Sigmoid colon (tissue), 6 donors: ENCODE measurements at regions not wholly inside any gene's neighbourhood (a gene's known extent, or its start where the extent isn't known, plus 50 kb on each side); places are given as distances from the start of the nearest gene placed in this dataset.

Source experiments
- DNase-seq: peaks from one replicate; pipeline ENCODE4 v3.0.0-alpha.2; 2019
- H3K27ac ChIP-seq, 4 donors: fragments of 200-600 bp; sonication (generic); one replicate each; pipeline ENCODE4 v1.5.1; 2016 to 2019; ENCODE audit warnings: mild to moderate bottlenecking in 1 of 4
- H3K27me3 ChIP-seq, 3 donors: fragments of 200-600 bp; sonication (generic); one replicate each; pipeline ENCODE4 v1.5.1; 2019; ENCODE audit warnings: mild to moderate bottlenecking in 1 of 3
- H3K36me3 ChIP-seq, 4 donors: fragments of 200-600 bp; sonication (generic); one replicate each; pipeline ENCODE4 v1.5.1; 2016 to 2019
- H3K4me1 ChIP-seq, 4 donors: fragments of 200-600 bp; sonication (generic); one replicate each; pipeline ENCODE4 v1.5.1; 2017 to 2019
- H3K4me3 ChIP-seq, 4 donors: fragments of 200-600 bp; sonication (generic); one replicate each; pipeline ENCODE4 v1.5.1; 2017 to 2019; ENCODE audit warnings: mild to moderate bottlenecking in 2 of 4, moderate library complexity in 1 of 4
- H3K9me3 ChIP-seq, 4 donors: fragments of 200-600 bp in 3 of 4; sonication (generic) in 3 of 4; one replicate each; pipeline versions ENCODE4 v1.5.1 to v1.6.1; 2013 to 2019
- CTCF ChIP-seq, 4 experiments: fragments of 450-650 bp in 3 of 4; fragments of 200-600 bp in 1 of 4; IDR thresholded peaks; one replicate each; pipeline ENCODE4 v1.5.1; 2016 to 2019; ENCODE audit warnings: antibody characterized with exemption in 4 of 4, mild to moderate bottlenecking in 3 of 4, moderate library complexity in 2 of 4
- EP300 ChIP-seq, 4 donors: sonication (generic); formaldehyde crosslinking; IDR thresholded peaks; one replicate each; pipeline ENCODE4 v1.6.1; 2017; ENCODE audit warnings: antibody characterized with exemption in 4 of 4
- POLR2A ChIP-seq, 2 donors: fragments of 450-650 bp; IDR thresholded peaks; one replicate each; pipeline ENCODE4 v1.6.1; 2016; ENCODE audit warnings: antibody characterized with exemption in 2 of 2, mild to moderate bottlenecking in 2 of 2, moderate library complexity in 2 of 2
- POLR2AphosphoS5 ChIP-seq, 4 donors: sonication (generic); formaldehyde crosslinking; IDR thresholded peaks; one replicate each; pipeline ENCODE4 v1.6.1; 2017; ENCODE audit warnings: antibody characterized with exemption in 4 of 4
- WGBS, 2 donors: extraction: QIAGEN DNeasy Blood & Tissue Kit; methylation state at CpG; one replicate each; pipeline ENCODE4 v1.1.7; 2013; 5-methylcytosine and 5-hydroxymethylcytosine counted together
- intact Hi-C: fragments of 100-400 bp; cut with DNase I; formaldehyde crosslinking; loops from one replicate; pipeline ENCODE4 v1.15.1; 2023
- donor health status: healthy with polysubstance abuse.
- donor health status: healthy.

GRCh38 chr4:171042989-171043524 is 770.1 kb upstream of the GALNTL6 start:
- Histone ChIP-seq H3K36me3 (no peaks in the 10 kb centered on the region), H3K27me3 (no peaks in the 10 kb centered on the region), H3K9me3 (no peaks in the 10 kb centered on the region), H3K27ac (no peak overlapping the region), H3K4me3 (no peak overlapping the region), H3K4me1 (no peaks in the 10 kb centered on the region)
- 94 to 95% methylated on average over 46 of the region's 46 CpGs for WGBS, 2 donors
- intact Hi-C loops = no loop called here
- peak; percentile 59 for DNase-seq
- TF ChIP-seq POLR2AphosphoS5 (IDR thresholded peaks at IDR 0.05) (no peak), POLR2A (IDR thresholded peaks at IDR 0.05) (no peak)

- Histone ChIP-seq H3K36me3 (no peaks in the 10 kb centered on the region), H3K27ac (no peak overlapping the region), H3K9me3 (no peaks in the 10 kb centered on the region), H3K4me3 (no peak overlapping the region), H3K27me3 (no peaks in the 10 kb centered on the region), H3K4me1 (no peaks in the 10 kb centered on the region)
- intact Hi-C loops = no loop called here
- 86 to 87% methylated on average over 3 of the region's 3 CpGs for WGBS, 2 donors
- TF ChIP-seq EP300 (IDR thresholded peaks at IDR 0.05) = no peak
- TF ChIP-seq POLR2A (IDR thresholded peaks at IDR 0.05) = no peak
- no peak for DNase-seq
Observed at GRCh38 chr4:171035909-171036308, 777.3 kb upstream of the GALNTL6 start.

- WGBS, 2 donors = 70 to 72% methylated on average over 1 of the region's 1 CpG
- H3K27ac ChIP-seq = no peak overlapping the region
- no peaks in the 10 kb centered on the region for H3K4me1 ChIP-seq
- H3K9me3 ChIP-seq = peaks cover 0 to 3% (median 0%) of the 10 kb centered on the region in 4 donors
- intact Hi-C loops = no loop called here
- H3K4me3 ChIP-seq = no peak overlapping the region
- TF ChIP-seq POLR2A (IDR thresholded peaks at IDR 0.05) (no peak), EP300 (IDR thresholded peaks at IDR 0.05) (no peak), CTCF (IDR thresholded peaks at IDR 0.05) (no peak), POLR2AphosphoS5 (IDR thresholded peaks at IDR 0.05) (no peak)
- H3K36me3 ChIP-seq = no peaks in the 10 kb centered on the region
- DNase-seq = no peak
- H3K27me3 ChIP-seq = no peaks in the 10 kb centered on the region
Observed at GRCh38 chr4:171031338-171031737, 781.9 kb upstream of the GALNTL6 start.

GRCh38 chr4:171025776-171026175 is 787.4 kb upstream of the GALNTL6 start:
- H3K27ac ChIP-seq = no peak overlapping the region
- no peaks in the 10 kb centered on the region for H3K27me3 ChIP-seq
- intact Hi-C loops = no loop called here
- H3K36me3 ChIP-seq = no peaks in the 10 kb centered on the region
- no peak for TF ChIP-seq EP300 (IDR thresholded peaks at IDR 0.05)
- TF ChIP-seq POLR2A (IDR thresholded peaks at IDR 0.05) = no peak
- TF ChIP-seq CTCF (IDR thresholded peaks at IDR 0.05) = no peak
- no peak for TF ChIP-seq POLR2AphosphoS5 (IDR thresholded peaks at IDR 0.05)
- no peak overlapping the region for H3K4me3 ChIP-seq
- WGBS, 2 donors = 17 to 19% methylated on average over 2 of the region's 2 CpGs
- no peak for DNase-seq
- no peaks in the 10 kb centered on the region for H3K4me1 ChIP-seq
- peaks cover 0 to 3% (median 0%) of the 10 kb centered on the region in 4 donors for H3K9me3 ChIP-seq

GRCh38 chr4:171025343-171025742 is 787.9 kb upstream of the GALNTL6 start:
- Histone ChIP-seq H3K27me3 (no peaks in the 10 kb centered on the region), H3K4me3 (no peak overlapping the region), H3K27ac (no peak overlapping the region), H3K4me1 (no peaks in the 10 kb centered on the region), H3K9me3 (peaks cover 0 to 3% (median 0%) of the 10 kb centered on the region in 4 donors), H3K36me3 (no peaks in the 10 kb centered on the region)
- DNase-seq = no peak
- TF ChIP-seq EP300 (IDR thresholded peaks at IDR 0.05) = no peak
- TF ChIP-seq CTCF (IDR thresholded peaks at IDR 0.05) = no peak
- no peak for TF ChIP-seq POLR2A (IDR thresholded peaks at IDR 0.05)
- no peak for TF ChIP-seq POLR2AphosphoS5 (IDR thresholded peaks at IDR 0.05)
- intact Hi-C loops = no loop called here
- WGBS, 2 donors = 34 to 46% methylated on average over 2 of the region's 2 CpGs

GRCh38 chr4:171024720-171025303 is 788.4 kb upstream of the GALNTL6 start:
- TF ChIP-seq POLR2AphosphoS5 (IDR thresholded peaks at IDR 0.05) = no peak
- TF ChIP-seq EP300 (IDR thresholded peaks at IDR 0.05) = no peak
- no peak for TF ChIP-seq CTCF (IDR thresholded peaks at IDR 0.05)
- no peak for TF ChIP-seq POLR2A (IDR thresholded peaks at IDR 0.05)
- H3K4me1 ChIP-seq = no peaks in the 10 kb centered on the region
- intact Hi-C loops = no loop called here
- H3K27me3 ChIP-seq = no peaks in the 10 kb centered on the region
- H3K27ac ChIP-seq = no peak overlapping the region
- H3K9me3 ChIP-seq = peaks cover 0 to 3% (median 0%) of the 10 kb centered on the region in 4 donors
- H3K4me3 ChIP-seq = no peak overlapping the region
- DNase-seq = no peak
- H3K36me3 ChIP-seq = no peaks in the 10 kb centered on the region
- WGBS, 2 donors = 63 to 77% methylated on average over 4 of the region's 4 CpGs
